ENCODE measurements at regions not wholly inside any gene's neighbourhood (a gene's known extent, or its start where the extent isn't known, plus 50 kb on each side); places are given as distances from the start of the nearest gene placed in this dataset.
"Not testable (repeated sequence)": the region's sequence is repeated elsewhere in the genome, so short reads cannot be mapped to it uniquely, and the experiment has no call there.

- DNase-seq, result no peak
Measured at GRCh38 chr7:142566271-142566670, 183.0 kb upstream of the PRSS1 start.

- DNase-seq, result not testable (repeated sequence)
Measured at GRCh38 chr7:142564125-142564524, 185.1 kb upstream of the PRSS1 start.

- no peak for DNase-seq
Measured at GRCh38 chr7:142563470-142563869, 185.8 kb upstream of the PRSS1 start.

- DNase-seq, result no peak
Measured at GRCh38 chr7:142562688-142563087, 186.6 kb upstream of the PRSS1 start.

- DNase-seq, result not testable (repeated sequence)
Measured at GRCh38 chr7:142561396-142561795, 187.9 kb upstream of the PRSS1 start.

GRCh38 chr7:142560770-142561169, 188.5 kb upstream of the PRSS1 start:
- not testable (repeated sequence) for DNase-seq

GRCh38 chr7:142560166-142560565, 189.1 kb upstream of the PRSS1 start:
- no peak for DNase-seq

- no peak for DNase-seq
Measured at GRCh38 chr7:142557971-142558582, 191.2 kb upstream of the PRSS1 start.

- DNase-seq, result no peak
Measured at GRCh38 chr7:142556740-142557139, 192.5 kb upstream of the PRSS1 start.

GRCh38 chr7:142554560-142555532, 194.4 kb upstream of the PRSS1 start:
- no peak for DNase-seq

GRCh38 chr7:142553216-142553615, 196.1 kb upstream of the PRSS1 start:
- DNase-seq, result no peak

- DNase-seq, result no peak
Measured at GRCh38 chr7:142548978-142549377, 200.3 kb upstream of the PRSS1 start.

GRCh38 chr7:142546452-142546851, 202.8 kb upstream of the PRSS1 start:
- no peak for DNase-seq

GRCh38 chr7:142542942-142543341, 206.3 kb upstream of the PRSS1 start:
- no peak for DNase-seq

GRCh38 chr7:142542105-142542504, 207.2 kb upstream of the PRSS1 start:
- DNase-seq, result no peak

- DNase-seq, result no peak
Measured at GRCh38 chr7:142540371-142540770, 208.9 kb upstream of the PRSS1 start.

- DNase-seq, result no peak
Measured at GRCh38 chr7:142539901-142540300, 209.4 kb upstream of the PRSS1 start.

- no peak for DNase-seq
Measured at GRCh38 chr7:142537760-142538159, 211.5 kb upstream of the PRSS1 start.

- DNase-seq, result no peak
Measured at GRCh38 chr7:142535123-142535779, 214.0 kb upstream of the PRSS1 start.

- DNase-seq, result no peak
Measured at GRCh38 chr7:142534726-142535122, 214.5 kb upstream of the PRSS1 start.

GRCh38 chr7:142533920-142534319, 215.4 kb upstream of the PRSS1 start:
- DNase-seq, result no peak

- DNase-seq, result no peak
Measured at GRCh38 chr7:142529591-142529990, 219.7 kb upstream of the PRSS1 start.

GRCh38 chr7:142528608-142529408, 220.5 kb upstream of the PRSS1 start:
- no peak for DNase-seq

Data from SIG-M5 (cell line).